K562 (cell line): ENCODE measurements at regions not wholly inside any gene's neighbourhood (a gene's known extent, or its start where the extent isn't known, plus 50 kb on each side); places are given as distances from the start of the nearest gene placed in this dataset.

ENCODE experiments used
- ATAC-seq: fragments of 200-7000 bp; cut with Tn5 transposase; 3 replicates; pipeline ENCODE4 v1.9.1; 2020; ENCODE audit warnings: moderate library complexity
- BruUV-seq: library from RNA; stranded (reverse); fragments of 400-500 nt; replicated peaks from 2 replicates; lab custom pipeline; 2021; lab: Mats Ljungman, UMichigan
- CTCF ChIA-PET: fragments of 300-600 bp; formaldehyde crosslinking; extraction: SDS; loops from one replicate; lab custom pipeline; 2021; ENCODE audit warnings: low intra/inter-chr PET ratio; lab: Yijun Ruan, JAX
- POLR2A ChIA-PET: fragments of 300-600, 350-650 bp; sonication (Branson Sonifier 250); formaldehyde crosslinking; extraction: SDS; loops from one replicate; lab custom pipeline; 2021; ENCODE audit warnings: antibody characterized with exemption, inconsistent platforms; lab: Yijun Ruan, JAX
- DNase-seq, 4 experiments: peaks; one replicate each; pipeline versions ENCODE4 v3.0.0 to v3.0.0-alpha.2; 2011 to 2018; ENCODE audit warnings: low spot score in 3 of 4, mixed read lengths in 3 of 4; ENCODE audit errors: extremely low read depth in 1 of 4
- FAIRE-seq: peaks from 2 replicates; lab custom pipeline; 2011; peaks lifted over from hg19 to GRCh38; lab: Jason Lieb, UNC
- H2AFZ ChIP-seq: 2 replicates; pipeline ENCODE4 v1.6.0; 2011; ENCODE audit warnings: low read depth, low read length, control low read depth, inconsistent platforms
- H3K27ac ChIP-seq: fragments of 200-600 bp; 3 replicates; pipeline ENCODE4 v1.8.0; 2011; ENCODE audit warnings: low read depth, mild to moderate bottlenecking, control low read depth, inconsistent platforms, low read length, moderate library complexity, mixed read lengths; ENCODE audit errors: extremely low read depth
- H3K27me3 ChIP-seq, 2 experiments: fragments of 300-600 bp in 1 of 2; 2 replicates in 1 of 2; 3 replicates in 1 of 2; pipeline versions ENCODE4 v1.6.0 to v1.8.0; 2011; ENCODE audit warnings: inconsistent platforms in 2 of 2, low read length in 2 of 2, mild to moderate bottlenecking in 1 of 2, mixed read lengths in 1 of 2, moderate library complexity in 1 of 2; ENCODE audit not compliant: control insufficient read depth in 2 of 2, insufficient read depth in 2 of 2
- H3K36me3 ChIP-seq: fragments of 300-600 bp; 3 replicates; pipeline ENCODE4 v1.8.0; 2011; ENCODE audit warnings: mild to moderate bottlenecking, low read length, inconsistent platforms; ENCODE audit not compliant: control insufficient read depth, insufficient read depth
- H3K4me1 ChIP-seq, 2 experiments: fragments of 200-600 bp in 1 of 2; replicated peaks in 1 of 2; 2 replicates in 1 of 2; 3 replicates in 1 of 2; pipeline versions ENCODE4 v1.5.1 to v1.8.0; 2011; ENCODE audit warnings: inconsistent platforms in 2 of 2, low read length in 2 of 2, mild to moderate bottlenecking in 1 of 2, mixed read lengths in 1 of 2, moderate library complexity in 1 of 2; ENCODE audit not compliant: control insufficient read depth in 2 of 2, insufficient read depth in 2 of 2
- H3K4me2 ChIP-seq: 2 replicates; pipeline ENCODE4 v1.6.1; 2011; ENCODE audit warnings: low read length, control low read depth, inconsistent platforms, mixed read lengths; ENCODE audit not compliant: insufficient read depth
- H3K4me3 ChIP-seq: fragments of 200-600 bp; sonication (generic), shearing (Covaris generic); 2 replicates; pipeline ENCODE4 v1.5.1; 2016; ENCODE audit warnings: control low read depth, inconsistent platforms
- H3K79me2 ChIP-seq: fragments of 200-600 bp; 3 replicates; pipeline ENCODE4 v1.8.0; 2011; ENCODE audit warnings: low read length, inconsistent platforms; ENCODE audit not compliant: control insufficient read depth, insufficient read depth
- H3K9ac ChIP-seq, 2 experiments: 2 replicates each; pipeline versions ENCODE4 v1.6.0 to v1.6.1; 2011; ENCODE audit warnings: low read depth in 2 of 2, low read length in 2 of 2, control low read depth in 1 of 2, inconsistent platforms in 1 of 2, mild to moderate bottlenecking in 1 of 2, mixed read lengths in 1 of 2; ENCODE audit not compliant: insufficient read depth in 1 of 2
- H3K9me1 ChIP-seq: one replicate; pipeline ENCODE4 v1.6.0; 2011; ENCODE audit warnings: inconsistent platforms, mild to moderate bottlenecking, low read length, moderate library complexity; ENCODE audit not compliant: control insufficient read depth, insufficient read depth
- H3K9me3 ChIP-seq: replicated peaks from 2 replicates; pipeline ENCODE4 v1.5.1; 2011; ENCODE audit warnings: low read depth, low read length, inconsistent platforms; ENCODE audit not compliant: control insufficient read depth, insufficient read depth
- H4K20me1 ChIP-seq: replicated peaks from 2 replicates; pipeline ENCODE4 v1.6.1; 2011; ENCODE audit warnings: low read length, inconsistent platforms, mixed read lengths; ENCODE audit not compliant: control insufficient read depth, insufficient read depth
- ARHGAP35 ChIP-seq: fragments of 450-650 bp; IDR thresholded peaks from 2 replicates; pipeline ENCODE4 v1.6.1; 2018; ENCODE audit not compliant: partially characterized antibody
- ARNT ChIP-seq, 2 experiments: fragments of 450-650 bp; IDR thresholded peaks; 2 replicates each; pipeline ENCODE4 v1.6.1; 2016; ENCODE audit warnings: mild to moderate bottlenecking in 1 of 2
- DEAF1 ChIP-seq: fragments of 450-650 bp; formaldehyde crosslinking; IDR thresholded peaks from 2 replicates; pipeline ENCODE4 v1.4.0; 2020; ENCODE audit warnings: mild to moderate bottlenecking, moderate library complexity
- DIDO1 ChIP-seq: fragments of 450-650 bp; IDR thresholded peaks from 2 replicates; pipeline ENCODE4 v1.6.1; 2016; ENCODE audit warnings: low read depth, missing biosample characterization, missing genetic modification characterization
- GATAD2A ChIP-seq: fragments of 450-650 bp; IDR thresholded peaks from 2 replicates; pipeline ENCODE4 v1.6.1; 2017
- GTF2B ChIP-seq: IDR thresholded peaks from 2 replicates; pipeline ENCODE4 v1.6.1; 2011; ENCODE audit not compliant: insufficient read length; ENCODE audit errors: extremely low read depth
- HDAC3 ChIP-seq: fragments of 450-650 bp; IDR thresholded peaks from 2 replicates; pipeline ENCODE4 v1.6.1; 2018; ENCODE audit warnings: borderline replicate concordance, mild to moderate bottlenecking, moderate library complexity; ENCODE audit not compliant: partially characterized antibody
- MAFG ChIP-seq: fragments of 450-650 bp; conservative IDR thresholded peaks from 2 replicates; pipeline ENCODE4 v1.6.1; 2016; ENCODE audit warnings: missing genetic modification characterization, missing compliant biosample characterization
- NEUROD1 ChIP-seq: fragments of 150-350 bp; IDR thresholded peaks from 2 replicates; pipeline ENCODE4 v1.6.1; 2014; ENCODE audit warnings: borderline replicate concordance, low read length, low read depth; ENCODE audit not compliant: partially characterized antibody
- OTX1 ChIP-seq: fragments of 450-650 bp; formaldehyde crosslinking; IDR thresholded peaks from 2 replicates; pipeline ENCODE4 v1.4.0; 2022; ENCODE audit warnings: mild to moderate bottlenecking
- ZBTB49 ChIP-seq: sonication (generic); formaldehyde crosslinking; IDR thresholded peaks from 2 replicates; pipeline ENCODE4 v1.8.0; 2022; ENCODE audit warnings: missing genetic modification reagents, mild to moderate bottlenecking, borderline replicate concordance
- ZNF140 ChIP-seq: fragments of 250-450 bp; sonication (Bioruptor Pico); IDR thresholded peaks from 2 replicates; pipeline ENCODE4 v1.8.0; 2021; ENCODE audit warnings: moderate library complexity, mild to moderate bottlenecking, inconsistent platforms
- WGBS: fragments of 100-300 bp; shearing (Covaris generic); methylation state at CpG from one replicate; pipeline ENCODE4 v1.1.6; 2016; ENCODE audit warnings: low coverage, mixed read lengths; ENCODE audit not compliant: insufficient coverage; ENCODE audit errors: missing lambda C conversion rate; 5-methylcytosine and 5-hydroxymethylcytosine counted together
- in situ Hi-C: fragments of 300-500 bp; cut with MboI; formaldehyde crosslinking; loops from 4 replicates; pipeline ENCODE4 v1.15.0; 2018; ENCODE audit warnings: inconsistent platforms, mixed read lengths
- intact Hi-C: fragments of 100-400 bp; cut with micrococcal nuclease; formaldehyde crosslinking; loops from 2 replicates; pipeline ENCODE4 v1.14.2; 2022

- no peak for TF ChIP-seq MAFG (tag)
- no peak for TF ChIP-seq ARHGAP35
- TF ChIP-seq ZBTB49: no peak
- no peak for TF ChIP-seq DEAF1 (CRISPR knock-in tag)
- no peak for TF ChIP-seq OTX1
- no peak for TF ChIP-seq ZNF140 (CRISPR knock-in tag)
- no peak for TF ChIP-seq DIDO1 (tag)
- no peak for TF ChIP-seq ARNT (IDR thresholded peaks at IDR 0.05)
- TF ChIP-seq GATAD2A: no peak
- TF ChIP-seq HDAC3: no peak
- no peak for TF ChIP-seq NEUROD1
- TF ChIP-seq GTF2B: no peak
- no peak overlapping the region for H3K9ac ChIP-seq
- H3K9me1 ChIP-seq: no peaks in the 10 kb centered on the region
- ChIA-PET CTCF (no interaction called here), POLR2A (no interaction called here)
- H3K4me3 ChIP-seq: no peak overlapping the region
- WGBS: 0% methylated on average over 7 of the region's 7 CpGs
- H3K4me2 ChIP-seq: no peak overlapping the region
- H3K27me3 ChIP-seq: no peaks in the 10 kb centered on the region
- no peak overlapping the region for H3K27ac ChIP-seq
- no peaks in the 10 kb centered on the region for H3K9me3 ChIP-seq
- no peak overlapping the region for H2AFZ ChIP-seq
- in situ Hi-C loops: no loop called here
- ATAC-seq (no peak), FAIRE-seq (no peak), DNase-seq (no peak)
- no peaks in the 10 kb centered on the region for H3K4me1 ChIP-seq
- no TSS peak for BruUV-seq
- intact Hi-C loops: no loop called here
- no peaks in the 10 kb centered on the region for H3K36me3 ChIP-seq
- no peaks in the 10 kb centered on the region for H3K79me2 ChIP-seq
- no peaks in the 10 kb centered on the region for H4K20me1 ChIP-seq
These were observed 1079.0 kb upstream of the TENM4 start for GRCh38 chr11:80519596-80520506.
